Neural cell (in vitro differentiated cells): ENCODE measurements at regions not wholly inside any gene's neighbourhood (a gene's known extent, or its start where the extent isn't known, plus 50 kb on each side); places are given as distances from the start of the nearest gene placed in this dataset.

Experiments used
- H2AFZ ChIP-seq: fragments of 200-600, 300-800 bp; sonication (generic), shearing (Covaris generic); 2 replicates; pipeline ENCODE4 v1.6.0; 2014; ENCODE audit warnings: low read depth, mild to moderate bottlenecking, antibody characterized with exemption, low read length, moderate library complexity
- H3F3A ChIP-seq: fragments of 200-600 bp; shearing (Covaris generic); 2 replicates; pipeline ENCODE4 v1.6.1; 2016; ENCODE audit warnings: mild to moderate bottlenecking, moderate library complexity, mixed read lengths, antibody characterized with exemption, low read length; ENCODE audit not compliant: insufficient read depth, poor library complexity, severe bottlenecking
- H3K27ac ChIP-seq: fragments of 200-600, 300-800 bp; sonication (generic), shearing (Covaris generic); 2 replicates; pipeline ENCODE4 v1.5.1; 2014; ENCODE audit warnings: mild to moderate bottlenecking, low read length, moderate library complexity
- H3K27me3 ChIP-seq: fragments of 300-800, 200-600 bp; sonication (generic), shearing (Covaris generic); 2 replicates; pipeline ENCODE4 v1.6.0; 2014; ENCODE audit warnings: mild to moderate bottlenecking, low read depth, low read length, moderate library complexity; ENCODE audit not compliant: insufficient read depth
- H3K36me3 ChIP-seq: fragments of 300-800, 200-600 bp; sonication (generic), shearing (Covaris generic); 2 replicates; pipeline ENCODE4 v1.5.1; 2014; ENCODE audit warnings: mild to moderate bottlenecking, antibody characterized with exemption, low read length, moderate library complexity; ENCODE audit not compliant: insufficient read depth
- H3K4me2 ChIP-seq: fragments of 300-800, 200-600 bp; sonication (generic), shearing (Covaris generic); 2 replicates; pipeline ENCODE4 v1.6.0; 2014; ENCODE audit warnings: mild to moderate bottlenecking, low read length
- H3K4me3 ChIP-seq: fragments of 300-800, 200-600 bp; sonication (generic), shearing (Covaris generic); 2 replicates; pipeline ENCODE4 v1.5.1; 2014; ENCODE audit warnings: mild to moderate bottlenecking, low read length, moderate library complexity
- H3K79me2 ChIP-seq: fragments of 200-600 bp; shearing (Covaris generic); replicated peaks from 2 replicates; pipeline ENCODE4 v1.6.0; 2014; ENCODE audit warnings: mild to moderate bottlenecking, low read length, moderate library complexity; ENCODE audit not compliant: insufficient read depth
- H3K9ac ChIP-seq: fragments of 300-800, 200-600 bp; sonication (generic), shearing (Covaris generic); 2 replicates; pipeline ENCODE4 v1.6.1; 2016; ENCODE audit warnings: mild to moderate bottlenecking, low read length, mixed read lengths
- H3K9me2 ChIP-seq: fragments of 200-600 bp; shearing (Covaris generic); 2 replicates; pipeline ENCODE4 v1.6.1; 2016; ENCODE audit warnings: mild to moderate bottlenecking, low read length, mixed read lengths; ENCODE audit not compliant: insufficient read depth
- H3K9me3 ChIP-seq: fragments of 200-600, 300-800 bp; sonication (generic), shearing (Covaris generic); 2 replicates; pipeline ENCODE4 v1.6.1; 2016; ENCODE audit warnings: mild to moderate bottlenecking, mixed run types, low read length, moderate library complexity, mixed read lengths
- H4K20me1 ChIP-seq: fragments of 200-600 bp; shearing (Covaris generic); 2 replicates; pipeline ENCODE4 v1.6.1; 2016; ENCODE audit warnings: mild to moderate bottlenecking, mixed run types; ENCODE audit not compliant: insufficient read depth
- CTCF ChIP-seq: fragments of 450-650 bp; IDR thresholded peaks from 2 replicates; pipeline ENCODE4 v1.5.1; 2014; ENCODE audit warnings: antibody characterized with exemption, mild to moderate bottlenecking, moderate library complexity; ENCODE audit not compliant: poor library complexity, severe bottlenecking
- EP300 ChIP-seq: fragments of 450-650 bp; conservative IDR thresholded peaks from 2 replicates; pipeline ENCODE4 v1.6.1; 2014; ENCODE audit warnings: antibody characterized with exemption, mild to moderate bottlenecking, moderate library complexity; ENCODE audit not compliant: poor library complexity, severe bottlenecking
- EZH2 ChIP-seq: fragments of 200-600, 300-800 bp; shearing (Covaris generic), sonication (generic); IDR thresholded peaks from 2 replicates; pipeline ENCODE4 v1.6.1; 2014; ENCODE audit warnings: antibody characterized with exemption, low read length, borderline replicate concordance, mild to moderate bottlenecking; ENCODE audit not compliant: insufficient read depth, poor library complexity, severe bottlenecking
- MXI1 ChIP-seq: fragments of 450-650 bp; conservative IDR thresholded peaks from 2 replicates; pipeline ENCODE4 v1.6.1; 2014; ENCODE audit warnings: antibody characterized with exemption, mild to moderate bottlenecking; ENCODE audit not compliant: poor library complexity, severe bottlenecking
- POLR2AphosphoS5 ChIP-seq: IDR thresholded peaks from 2 replicates; pipeline ENCODE4 v1.6.1; 2012
- RAD21 ChIP-seq: fragments of 450-650 bp; conservative IDR thresholded peaks from 2 replicates; pipeline ENCODE4 v1.6.1; 2014; ENCODE audit warnings: antibody characterized with exemption, mild to moderate bottlenecking, moderate library complexity
- SMC3 ChIP-seq: fragments of 450-650 bp; conservative IDR thresholded peaks from 2 replicates; pipeline ENCODE4 v1.6.1; 2014; ENCODE audit warnings: antibody characterized with exemption, mild to moderate bottlenecking, moderate library complexity; ENCODE audit not compliant: poor library complexity
- TAF1 ChIP-seq: IDR thresholded peaks from 2 replicates; pipeline ENCODE4 v1.6.1; 2012; ENCODE audit warnings: low read depth
- TF ChIP-seq, protein P1 (sequence below): IDR thresholded peaks from 2 replicates; pipeline ENCODE4 v1.6.1; 2012; ENCODE audit warnings: borderline replicate concordance

DNA sequence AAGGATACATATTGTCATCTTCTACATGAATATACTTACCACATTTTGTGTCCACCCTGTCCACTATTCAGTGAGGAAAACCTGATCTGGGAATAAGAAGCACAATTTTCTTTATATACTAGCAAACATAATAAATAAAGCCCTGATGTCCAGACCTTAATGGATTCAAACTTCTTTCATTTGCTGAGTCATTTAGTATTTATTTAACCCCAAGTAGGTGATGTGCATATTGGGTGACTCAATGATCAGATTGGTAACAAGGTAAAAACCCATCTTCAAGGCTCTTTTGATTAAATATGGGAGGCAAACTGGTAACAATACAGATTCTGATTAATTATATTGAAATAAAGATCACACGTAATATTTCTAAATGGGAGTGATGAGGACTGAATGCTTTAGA, 1159.8 kb upstream of the EYS start:
- Histone ChIP-seq H3K27ac (no peak overlapping the region), H3F3A (no peaks in the 10 kb centered on the region), H3K4me2 (no peak overlapping the region), H3K9ac (no peak overlapping the region), H3K79me2 (no peaks in the 10 kb centered on the region), H4K20me1 (no peaks in the 10 kb centered on the region), H3K4me3 (no peak overlapping the region), H2AFZ (no peak overlapping the region), H3K27me3 (no peaks in the 10 kb centered on the region), H3K9me3 (no peaks in the 10 kb centered on the region), H3K9me2 (no peaks in the 10 kb centered on the region), H3K36me3 (no peaks in the 10 kb centered on the region)
- no peak for TF ChIP-seq SMC3
- TF ChIP-seq CTCF = no peak
- no peak for TF ChIP-seq EP300
- no peak for TF ChIP-seq TAF1
- no peak for TF ChIP-seq POLR2AphosphoS5
- no peak for TF ChIP-seq RAD21
- TF ChIP-seq EZH2 = no peak
- no peak for TF ChIP-seq MXI1
- TF ChIP-seq, protein P1, sequence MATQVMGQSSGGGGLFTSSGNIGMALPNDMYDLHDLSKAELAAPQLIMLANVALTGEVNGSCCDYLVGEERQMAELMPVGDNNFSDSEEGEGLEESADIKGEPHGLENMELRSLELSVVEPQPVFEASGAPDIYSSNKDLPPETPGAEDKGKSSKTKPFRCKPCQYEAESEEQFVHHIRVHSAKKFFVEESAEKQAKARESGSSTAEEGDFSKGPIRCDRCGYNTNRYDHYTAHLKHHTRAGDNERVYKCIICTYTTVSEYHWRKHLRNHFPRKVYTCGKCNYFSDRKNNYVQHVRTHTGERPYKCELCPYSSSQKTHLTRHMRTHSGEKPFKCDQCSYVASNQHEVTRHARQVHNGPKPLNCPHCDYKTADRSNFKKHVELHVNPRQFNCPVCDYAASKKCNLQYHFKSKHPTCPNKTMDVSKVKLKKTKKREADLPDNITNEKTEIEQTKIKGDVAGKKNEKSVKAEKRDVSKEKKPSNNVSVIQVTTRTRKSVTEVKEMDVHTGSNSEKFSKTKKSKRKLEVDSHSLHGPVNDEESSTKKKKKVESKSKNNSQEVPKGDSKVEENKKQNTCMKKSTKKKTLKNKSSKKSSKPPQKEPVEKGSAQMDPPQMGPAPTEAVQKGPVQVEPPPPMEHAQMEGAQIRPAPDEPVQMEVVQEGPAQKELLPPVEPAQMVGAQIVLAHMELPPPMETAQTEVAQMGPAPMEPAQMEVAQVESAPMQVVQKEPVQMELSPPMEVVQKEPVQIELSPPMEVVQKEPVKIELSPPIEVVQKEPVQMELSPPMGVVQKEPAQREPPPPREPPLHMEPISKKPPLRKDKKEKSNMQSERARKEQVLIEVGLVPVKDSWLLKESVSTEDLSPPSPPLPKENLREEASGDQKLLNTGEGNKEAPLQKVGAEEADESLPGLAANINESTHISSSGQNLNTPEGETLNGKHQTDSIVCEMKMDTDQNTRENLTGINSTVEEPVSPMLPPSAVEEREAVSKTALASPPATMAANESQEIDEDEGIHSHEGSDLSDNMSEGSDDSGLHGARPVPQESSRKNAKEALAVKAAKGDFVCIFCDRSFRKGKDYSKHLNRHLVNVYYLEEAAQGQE = no peak

DNA sequence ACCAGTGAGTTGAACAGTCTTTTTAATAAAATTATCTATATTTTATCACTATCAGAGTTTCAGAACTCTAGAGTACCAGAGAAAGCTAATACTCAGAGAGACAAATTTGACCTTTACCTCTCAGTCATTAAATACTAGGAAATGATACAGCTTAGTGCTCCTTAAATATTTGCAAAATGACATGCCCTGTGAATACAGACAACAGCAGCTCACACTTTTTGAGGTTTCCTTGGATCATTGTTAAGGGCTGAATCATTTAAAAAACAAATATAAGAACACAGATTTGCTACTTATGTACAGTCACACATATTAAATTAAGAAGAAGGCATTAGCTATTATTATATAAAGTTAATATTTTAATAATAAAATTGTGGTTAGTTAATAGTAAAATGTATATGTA, 1158.7 kb upstream of the EYS start:
- H3K79me2 ChIP-seq = no peaks in the 10 kb centered on the region
- no peaks in the 10 kb centered on the region for H3F3A ChIP-seq
- H3K4me2 ChIP-seq = no peak overlapping the region
- no peaks in the 10 kb centered on the region for H4K20me1 ChIP-seq
- no peak overlapping the region for H3K27ac ChIP-seq
- no peak overlapping the region for H3K9ac ChIP-seq
- H3K9me2 ChIP-seq = no peaks in the 10 kb centered on the region
- no peak for TF ChIP-seq CTCF
- TF ChIP-seq POLR2AphosphoS5 = no peak
- TF ChIP-seq SMC3 = no peak
- no peak for TF ChIP-seq MXI1
- no peak overlapping the region for H2AFZ ChIP-seq
- no peak overlapping the region for H3K4me3 ChIP-seq
- no peaks in the 10 kb centered on the region for H3K36me3 ChIP-seq
- no peaks in the 10 kb centered on the region for H3K9me3 ChIP-seq
- no peaks in the 10 kb centered on the region for H3K27me3 ChIP-seq
